Ishikawa (cell line): ENCODE measurements at regions not wholly inside any gene's neighbourhood (a gene's known extent, or its start where the extent isn't known, plus 50 kb on each side); places are given as distances from the start of the nearest gene placed in this dataset.

ENCODE experiments used
- CEBPB ChIP-seq: IDR thresholded peaks from 2 replicates; pipeline ENCODE4 v1.6.1; 2012
- CREB1 ChIP-seq: IDR thresholded peaks from 2 replicates; pipeline ENCODE4 v1.6.1; 2012; ENCODE audit warnings: low read depth
- EGR1 ChIP-seq: IDR thresholded peaks from 2 replicates; pipeline ENCODE4 v1.6.1; 2012
- EP300 ChIP-seq: IDR thresholded peaks from 2 replicates; pipeline ENCODE4 v1.6.1; 2012; ENCODE audit warnings: borderline replicate concordance
- FOXM1 ChIP-seq: IDR thresholded peaks from 2 replicates; pipeline ENCODE4 v1.6.1; 2012; ENCODE audit warnings: low read depth, borderline replicate concordance
- NFIC ChIP-seq: IDR thresholded peaks from 2 replicates; pipeline ENCODE4 v1.6.1; 2012
- RAD21 ChIP-seq: IDR thresholded peaks from 2 replicates; pipeline ENCODE4 v1.6.1; 2012; ENCODE audit warnings: low read depth
- TAF1 ChIP-seq: IDR thresholded peaks from 2 replicates; pipeline ENCODE4 v1.6.1; 2012; ENCODE audit warnings: low read depth, mild to moderate bottlenecking
- TCF12 ChIP-seq: IDR thresholded peaks from 2 replicates; pipeline ENCODE4 v1.6.1; 2012; ENCODE audit warnings: low read depth
- TEAD4 ChIP-seq: IDR thresholded peaks from 2 replicates; pipeline ENCODE4 v1.6.1; 2012
- YY1 ChIP-seq: IDR thresholded peaks from 2 replicates; pipeline ENCODE4 v1.6.1; 2012; ENCODE audit warnings: low read depth
- ZBTB7A ChIP-seq: IDR thresholded peaks from 2 replicates; pipeline ENCODE4 v1.6.1; 2012; ENCODE audit warnings: low read depth
- TF ChIP-seq, protein P1 (sequence below): IDR thresholded peaks from 2 replicates; pipeline ENCODE4 v1.6.1; 2012
- TF ChIP-seq, protein P2 (sequence below): IDR thresholded peaks from 2 replicates; pipeline ENCODE4 v1.6.1; 2012; ENCODE audit warnings: low read depth, mild to moderate bottlenecking
- TF ChIP-seq, protein P3 (sequence below): IDR thresholded peaks from 2 replicates; pipeline ENCODE4 v1.6.1; 2012

DNA sequence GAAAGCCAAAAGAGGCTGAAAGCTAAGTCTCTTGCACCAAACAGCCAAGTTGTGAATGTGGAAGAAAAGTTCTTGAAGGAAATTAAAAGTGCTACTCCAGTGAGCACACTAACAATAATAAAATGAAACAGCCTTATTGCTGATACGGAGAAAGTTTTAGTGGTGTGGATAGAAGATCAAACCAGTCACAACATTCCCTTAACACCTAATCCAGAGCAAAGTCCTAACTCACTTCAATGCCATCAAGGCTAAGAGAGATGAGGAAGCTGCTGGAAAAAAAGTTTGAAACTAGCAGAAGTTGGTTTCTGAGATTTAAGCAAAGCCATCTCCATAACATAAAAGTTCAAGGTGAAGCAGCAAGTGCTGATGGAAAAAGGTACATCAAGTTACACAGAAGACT, 288.8 kb upstream of the RARB start:
- TF ChIP-seq CREB1 (no peak), FOXM1 (no peak), RAD21 (no peak), ZBTB7A (no peak), YY1 (no peak), NFIC (no peak), CEBPB (no peak), EGR1 (no peak), TAF1 (no peak), TEAD4 (no peak), TCF12 (no peak), EP300 (no peak)
- TF ChIP-seq, protein P1, sequence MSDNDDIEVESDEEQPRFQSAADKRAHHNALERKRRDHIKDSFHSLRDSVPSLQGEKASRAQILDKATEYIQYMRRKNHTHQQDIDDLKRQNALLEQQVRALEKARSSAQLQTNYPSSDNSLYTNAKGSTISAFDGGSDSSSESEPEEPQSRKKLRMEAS, result no peak
- TF ChIP-seq, protein P2, sequence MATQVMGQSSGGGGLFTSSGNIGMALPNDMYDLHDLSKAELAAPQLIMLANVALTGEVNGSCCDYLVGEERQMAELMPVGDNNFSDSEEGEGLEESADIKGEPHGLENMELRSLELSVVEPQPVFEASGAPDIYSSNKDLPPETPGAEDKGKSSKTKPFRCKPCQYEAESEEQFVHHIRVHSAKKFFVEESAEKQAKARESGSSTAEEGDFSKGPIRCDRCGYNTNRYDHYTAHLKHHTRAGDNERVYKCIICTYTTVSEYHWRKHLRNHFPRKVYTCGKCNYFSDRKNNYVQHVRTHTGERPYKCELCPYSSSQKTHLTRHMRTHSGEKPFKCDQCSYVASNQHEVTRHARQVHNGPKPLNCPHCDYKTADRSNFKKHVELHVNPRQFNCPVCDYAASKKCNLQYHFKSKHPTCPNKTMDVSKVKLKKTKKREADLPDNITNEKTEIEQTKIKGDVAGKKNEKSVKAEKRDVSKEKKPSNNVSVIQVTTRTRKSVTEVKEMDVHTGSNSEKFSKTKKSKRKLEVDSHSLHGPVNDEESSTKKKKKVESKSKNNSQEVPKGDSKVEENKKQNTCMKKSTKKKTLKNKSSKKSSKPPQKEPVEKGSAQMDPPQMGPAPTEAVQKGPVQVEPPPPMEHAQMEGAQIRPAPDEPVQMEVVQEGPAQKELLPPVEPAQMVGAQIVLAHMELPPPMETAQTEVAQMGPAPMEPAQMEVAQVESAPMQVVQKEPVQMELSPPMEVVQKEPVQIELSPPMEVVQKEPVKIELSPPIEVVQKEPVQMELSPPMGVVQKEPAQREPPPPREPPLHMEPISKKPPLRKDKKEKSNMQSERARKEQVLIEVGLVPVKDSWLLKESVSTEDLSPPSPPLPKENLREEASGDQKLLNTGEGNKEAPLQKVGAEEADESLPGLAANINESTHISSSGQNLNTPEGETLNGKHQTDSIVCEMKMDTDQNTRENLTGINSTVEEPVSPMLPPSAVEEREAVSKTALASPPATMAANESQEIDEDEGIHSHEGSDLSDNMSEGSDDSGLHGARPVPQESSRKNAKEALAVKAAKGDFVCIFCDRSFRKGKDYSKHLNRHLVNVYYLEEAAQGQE, result no peak
- TF ChIP-seq, protein P3, sequence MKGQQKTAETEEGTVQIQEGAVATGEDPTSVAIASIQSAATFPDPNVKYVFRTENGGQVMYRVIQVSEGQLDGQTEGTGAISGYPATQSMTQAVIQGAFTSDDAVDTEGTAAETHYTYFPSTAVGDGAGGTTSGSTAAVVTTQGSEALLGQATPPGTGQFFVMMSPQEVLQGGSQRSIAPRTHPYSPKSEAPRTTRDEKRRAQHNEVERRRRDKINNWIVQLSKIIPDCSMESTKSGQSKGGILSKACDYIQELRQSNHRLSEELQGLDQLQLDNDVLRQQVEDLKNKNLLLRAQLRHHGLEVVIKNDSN, result no peak

- TF ChIP-seq NFIC (no peak), TCF12 (no peak), TEAD4 (no peak), TAF1 (no peak)
Measured at GRCh38 chr3:25142609-25143355, 285.3 kb upstream of the RARB start.

- no peak for TF ChIP-seq TAF1
- no peak for TF ChIP-seq EGR1
- TF ChIP-seq TCF12, result no peak
- no peak for TF ChIP-seq CREB1
- TF ChIP-seq, protein P2, result no peak
- TF ChIP-seq RAD21, result no peak
- TF ChIP-seq NFIC, result no peak
- no peak for TF ChIP-seq ZBTB7A
- TF ChIP-seq, protein P3, result no peak
- TF ChIP-seq TEAD4, result no peak
- no peak for TF ChIP-seq FOXM1
- TF ChIP-seq, protein P1, result no peak
- no peak for TF ChIP-seq EP300
- TF ChIP-seq YY1, result no peak
- no peak for TF ChIP-seq CEBPB
Measured at GRCh38 chr3:25143356-25144025, 284.6 kb upstream of the RARB start.

GRCh38 chr3:25144430-25144829, 283.6 kb upstream of the RARB start:
- peak; percentile 77 for TF ChIP-seq NFIC
- no peak for TF ChIP-seq ZBTB7A
- TF ChIP-seq TEAD4, result no peak

- no peak for TF ChIP-seq ZBTB7A
- no peak for TF ChIP-seq CEBPB
- TF ChIP-seq TEAD4, result no peak
- no peak for TF ChIP-seq TCF12
- TF ChIP-seq, protein P3, result no peak
- no peak for TF ChIP-seq EGR1
- TF ChIP-seq, protein P2, result no peak
- TF ChIP-seq, protein P1, result no peak
- no peak for TF ChIP-seq CREB1
- no peak for TF ChIP-seq FOXM1
- no peak for TF ChIP-seq YY1
- TF ChIP-seq EP300, result no peak
- no peak for TF ChIP-seq RAD21
- TF ChIP-seq TAF1, result no peak
- no peak for TF ChIP-seq NFIC
Measured at GRCh38 chr3:25145176-25145575, 282.9 kb upstream of the RARB start.
